Suppressor macrophage (primary cell): ENCODE measurements at regions not wholly inside any gene's neighbourhood (a gene's known extent, or its start where the extent isn't known, plus 50 kb on each side); places are given as distances from the start of the nearest gene placed in this dataset.
A peak's percentile ranks its signal among the peaks of the same experiment; 100 is the strongest.

Source experiments
- DNase-seq, 4 experiments: peaks; one replicate each; pipeline ENCODE4 v3.0.0-alpha.2; 2020 to 2022

DNA sequence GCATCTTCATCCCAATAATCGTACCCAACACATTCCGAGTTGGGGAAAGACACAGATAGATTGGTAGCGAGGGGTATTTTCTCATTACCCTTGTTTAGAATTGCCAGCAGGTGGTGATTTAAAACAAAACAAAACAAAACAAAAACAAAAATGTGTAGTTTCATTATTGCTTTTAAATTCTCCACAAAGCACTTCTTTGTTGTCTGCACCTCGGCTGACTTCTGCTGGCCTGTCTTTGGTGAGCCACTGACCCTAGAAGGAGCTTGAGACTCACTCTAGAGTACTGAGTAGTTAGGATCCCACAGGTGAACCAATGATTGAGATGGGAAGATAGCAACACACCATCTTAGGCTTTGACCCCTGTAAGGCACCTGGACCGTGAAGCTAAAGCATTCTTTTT, 105.4 kb upstream of the BET1 start:
- no peak for DNase-seq

DNA sequence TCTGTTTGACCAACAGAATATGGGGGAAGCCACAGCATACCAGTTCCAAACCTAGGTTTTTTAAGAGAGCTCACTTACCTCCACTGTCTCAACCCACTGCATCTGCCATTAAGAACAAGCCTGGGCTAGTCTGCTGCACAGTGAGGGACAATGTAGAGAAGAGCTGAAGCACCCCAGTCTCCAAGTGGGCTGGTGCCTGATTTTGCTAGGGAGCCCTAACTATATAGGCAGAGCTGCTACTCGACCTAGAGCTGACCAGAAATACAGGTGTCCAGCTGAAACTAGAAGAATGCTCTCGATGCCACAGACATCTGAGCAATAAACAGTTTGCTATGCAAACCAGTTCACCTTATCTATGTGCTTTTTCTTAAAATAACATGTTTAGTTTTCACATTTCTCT, 106.9 kb upstream of the BET1 start:
- no peak for DNase-seq

DNA sequence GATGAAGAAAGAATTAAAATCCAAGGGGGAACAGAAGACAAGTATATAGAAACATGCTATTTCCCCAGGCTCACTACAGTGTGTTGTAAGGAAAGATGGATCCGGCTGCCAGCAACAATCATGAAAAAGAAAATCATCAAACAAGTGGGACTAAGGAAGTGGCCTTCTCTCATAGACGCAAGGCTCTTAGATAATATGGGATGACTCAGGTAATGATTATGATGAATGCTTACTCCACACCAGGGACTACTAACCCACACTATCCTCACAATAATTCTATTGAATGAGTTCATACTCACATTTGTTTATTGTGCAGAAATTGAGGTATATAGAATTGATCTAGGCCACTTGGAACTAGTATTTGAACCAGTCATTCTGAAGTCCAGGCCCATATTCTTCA, 111.2 kb upstream of the BET1 start:
- no peak for DNase-seq

- no peak for DNase-seq
Observed at GRCh38 chr7:94123136-94123535, 119.0 kb upstream of the BET1 start.

DNA sequence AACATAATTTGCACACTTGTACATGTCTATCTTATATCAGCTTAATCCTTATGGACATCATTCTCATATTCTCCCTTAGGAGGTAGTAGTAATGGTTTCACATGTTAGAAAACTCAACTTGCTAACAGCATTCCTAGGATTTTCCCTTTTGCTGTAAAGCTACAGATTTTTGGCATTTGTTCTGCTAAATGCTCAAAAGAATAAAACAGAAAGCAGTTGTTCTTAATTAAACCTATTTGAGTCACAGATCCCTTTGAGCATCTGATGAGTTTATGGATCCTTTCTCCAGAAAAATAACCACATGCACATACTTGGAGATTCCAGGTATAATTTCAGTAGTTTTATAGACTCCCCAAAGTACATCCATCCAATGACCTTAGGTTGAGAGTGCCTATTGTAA, 122.9 kb upstream of the BET1 start:
- DNase-seq, result no peak

- no peak for DNase-seq
Observed at GRCh38 chr7:94128072-94128471, 123.9 kb upstream of the BET1 start.

GRCh38 chr7:94129443-94130140, 125.4 kb upstream of the BET1 start:
- no peak for DNase-seq

DNA sequence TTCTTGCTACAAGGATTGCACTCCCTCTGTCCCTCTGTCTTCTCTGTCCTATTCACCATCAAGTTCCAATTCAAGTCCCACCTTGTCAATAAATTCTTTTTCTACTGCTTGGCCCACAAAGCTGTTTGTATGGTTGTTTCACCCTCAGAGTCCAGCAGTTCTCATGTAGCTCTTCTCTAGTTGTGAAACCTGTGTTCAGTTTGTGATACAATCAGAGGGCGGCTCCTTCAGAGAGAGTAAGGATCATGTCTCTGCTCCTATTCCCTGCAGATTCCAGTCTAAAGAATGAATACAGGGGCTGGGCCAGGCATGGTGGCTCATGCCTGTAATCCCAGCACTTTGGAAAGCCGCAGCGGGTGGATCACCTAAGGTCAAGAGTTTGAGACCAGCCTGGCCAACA, 126.6 kb upstream of the BET1 start:
- DNase-seq, result no peak

DNA sequence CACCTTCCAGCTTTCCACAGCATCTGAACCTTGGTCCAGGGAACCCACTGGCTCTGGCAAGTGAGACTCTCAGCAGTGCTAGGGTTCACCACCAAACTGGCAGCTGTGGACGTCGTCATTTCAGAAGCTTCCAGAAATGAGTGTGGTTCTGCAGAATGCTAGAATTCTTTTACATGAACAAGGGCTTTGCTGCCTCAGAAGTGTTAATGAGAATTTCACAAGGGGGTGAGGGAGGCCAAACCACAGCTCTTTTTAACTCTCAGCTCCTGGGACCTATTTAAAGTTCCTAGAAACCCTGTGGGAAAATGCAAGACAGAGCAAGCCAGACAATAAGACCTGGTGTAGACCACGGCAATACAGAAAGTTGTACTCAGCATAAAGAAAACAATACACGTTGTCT, 129.3 kb upstream of the BET1 start:
- DNase-seq, result no peak

DNA sequence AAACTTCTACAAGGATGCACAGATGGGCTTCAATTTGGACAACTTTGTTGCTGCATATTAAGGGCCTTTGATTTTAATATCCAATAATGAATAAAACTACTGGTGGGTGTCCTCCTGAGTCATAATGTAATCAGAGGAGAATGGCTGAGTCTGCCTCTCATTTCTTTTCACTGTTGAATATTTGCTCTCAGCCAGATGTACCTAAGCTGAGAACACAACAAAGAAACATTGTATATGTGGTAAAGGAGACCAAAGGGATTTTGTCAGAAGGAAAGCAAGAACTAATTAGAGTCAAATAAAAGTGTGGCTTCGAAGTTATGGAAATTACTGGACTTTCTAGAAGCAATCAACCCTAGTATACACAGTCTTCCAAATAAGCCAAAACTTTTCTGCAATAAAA, 131.0 kb upstream of the BET1 start:
- DNase-seq, result no peak

- no peak for DNase-seq
Observed at GRCh38 chr7:94142281-94142680, 138.1 kb upstream of the BET1 start.

DNA sequence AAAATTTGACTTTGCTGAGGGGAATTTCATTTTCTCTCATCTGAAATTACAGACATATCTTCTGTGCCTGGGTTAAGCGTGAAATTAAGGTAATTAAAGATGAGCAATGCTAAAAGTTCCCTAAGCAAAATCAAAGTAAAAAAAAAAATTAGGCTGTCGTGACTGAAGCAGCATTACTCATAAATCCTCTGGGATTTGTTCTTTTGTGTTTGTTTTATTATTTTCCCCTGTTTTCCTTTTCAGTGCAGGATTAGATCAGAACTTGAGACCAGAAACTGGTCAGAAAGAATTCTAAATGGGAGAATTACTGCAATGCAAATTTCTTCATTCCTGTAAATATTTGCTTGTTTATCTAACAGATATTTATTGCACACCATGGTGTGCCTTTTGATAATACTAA, 141.4 kb upstream of the BET1 start:
- no peak for DNase-seq

- DNase-seq, result no peak
Observed at GRCh38 chr7:94146408-94146807, 142.3 kb upstream of the BET1 start.

DNA sequence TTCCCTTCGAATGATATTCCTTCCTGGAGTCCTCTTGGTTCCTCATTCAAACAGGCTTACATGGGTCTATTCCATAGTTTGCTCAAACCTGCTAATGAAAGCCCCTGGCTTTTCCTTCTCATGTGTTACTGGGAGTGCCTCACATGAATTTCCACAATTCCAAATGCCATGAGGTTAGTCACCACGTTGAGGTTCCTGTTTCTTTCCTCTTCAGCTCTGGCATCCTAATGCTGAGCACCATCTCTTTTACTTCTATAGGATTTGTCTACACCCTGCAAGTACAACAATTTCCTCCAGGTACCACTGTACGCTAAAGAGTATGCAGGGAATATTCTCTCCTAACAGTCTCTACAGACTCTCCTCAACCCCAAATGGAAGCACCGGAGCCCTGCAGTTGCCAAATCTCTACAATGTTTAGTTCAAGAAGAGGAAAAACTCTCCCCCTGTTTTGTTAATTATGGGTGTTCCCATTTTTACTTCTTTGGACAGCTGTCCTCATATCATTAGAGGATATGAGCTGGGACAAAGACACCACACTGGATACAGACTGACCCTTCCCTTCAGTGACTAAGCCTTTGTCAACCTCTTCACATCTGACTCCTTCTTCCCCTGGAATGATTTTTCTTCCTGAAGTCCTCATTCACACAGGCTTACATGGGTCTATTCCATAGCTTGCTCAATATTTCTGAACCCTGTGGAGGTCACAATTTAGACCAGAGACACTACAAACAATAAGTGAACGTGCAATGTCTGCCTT, 145.8 kb upstream of the BET1 start:
- DNase-seq, result no peak

DNA sequence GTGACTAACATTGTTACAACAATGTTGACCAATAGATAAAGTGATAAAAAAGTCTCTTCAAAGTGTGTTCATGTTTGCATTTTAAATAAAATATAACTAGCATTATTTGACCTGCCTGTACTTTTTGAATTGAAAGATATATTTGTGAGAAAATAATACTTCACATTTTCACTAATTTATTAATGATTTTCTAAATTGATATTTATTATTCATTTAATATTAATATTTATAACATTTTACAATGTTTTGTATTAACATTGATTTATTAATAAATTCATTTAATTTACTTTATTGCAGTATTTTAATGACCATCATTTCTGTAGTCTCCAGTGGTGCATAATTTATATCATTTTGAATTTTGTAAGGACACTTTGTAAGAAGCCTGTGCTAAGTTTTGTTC, 150.0 kb upstream of the BET1 start:
- no peak for DNase-seq

- DNase-seq, result no peak
Observed at GRCh38 chr7:94154858-94155257, 150.7 kb upstream of the BET1 start.

GRCh38 chr7:94157659-94158306, 153.6 kb upstream of the BET1 start:
- DNase-seq, result peak in 1 of 4 experiments; percentile 10

- DNase-seq, result peak; percentile 24 to 72 (median 48)
Observed at GRCh38 chr7:94160719-94161435, 156.7 kb upstream of the BET1 start.

- DNase-seq, result no peak
Observed at GRCh38 chr7:94161476-94161875, 157.3 kb upstream of the BET1 start.

- no peak for DNase-seq
Observed at GRCh38 chr7:94169682-94170081, 165.5 kb upstream of the BET1 start.

DNA sequence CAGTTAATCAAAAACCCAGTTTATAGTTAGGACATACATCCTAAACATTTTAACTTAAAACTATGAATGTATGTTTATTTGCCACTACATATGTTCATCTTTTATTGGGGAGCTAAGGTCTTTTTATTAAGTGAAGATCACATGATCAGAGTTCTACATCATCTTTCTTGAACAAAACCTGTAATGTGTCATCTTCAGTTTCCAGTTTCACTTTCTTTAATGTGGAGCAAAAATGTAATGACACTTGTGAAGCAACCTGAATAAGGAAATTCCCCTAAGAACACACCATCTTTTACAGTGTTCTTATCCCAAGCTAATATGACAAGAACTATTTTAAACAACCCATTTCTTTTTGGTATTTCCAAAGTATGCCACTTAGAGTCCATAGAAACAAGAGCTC, 166.7 kb upstream of the BET1 start:
- DNase-seq, result no peak

DNA sequence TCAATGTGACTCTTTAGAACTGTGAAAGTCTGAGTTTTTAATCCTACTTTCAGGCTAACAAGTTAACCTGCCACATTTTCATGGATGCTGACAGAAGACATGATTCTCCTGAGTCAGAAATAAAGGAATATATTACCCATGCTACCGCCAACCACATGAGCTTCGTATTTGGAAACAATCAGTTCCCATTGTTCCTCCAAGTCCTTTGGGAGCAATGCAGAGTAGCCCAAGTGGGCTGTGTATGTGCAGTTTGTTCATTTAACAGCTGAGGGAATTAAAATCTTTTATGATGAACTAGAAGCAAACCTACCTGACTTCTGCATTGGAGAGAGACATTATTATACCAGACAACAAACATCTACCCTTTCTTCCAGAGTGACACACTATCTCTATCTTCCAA, 169.3 kb upstream of the BET1 start:
- DNase-seq, result no peak

GRCh38 chr7:94174375-94174774, 170.2 kb upstream of the BET1 start:
- DNase-seq, result no peak
